Epidermal melanocyte (primary cell): ENCODE measurements at regions not wholly inside any gene's neighbourhood (a gene's known extent, or its start where the extent isn't known, plus 50 kb on each side); places are given as distances from the start of the nearest gene placed in this dataset.
"Not testable (repeated sequence)": the region's sequence is repeated elsewhere in the genome, so short reads cannot be mapped to it uniquely, and the experiment has no call there.

Source experiments
- DNase-seq: peaks from one replicate; pipeline ENCODE4 v3.0.0; 2011; ENCODE audit warnings: low spot score; ENCODE audit not compliant: insufficient read length

DNA sequence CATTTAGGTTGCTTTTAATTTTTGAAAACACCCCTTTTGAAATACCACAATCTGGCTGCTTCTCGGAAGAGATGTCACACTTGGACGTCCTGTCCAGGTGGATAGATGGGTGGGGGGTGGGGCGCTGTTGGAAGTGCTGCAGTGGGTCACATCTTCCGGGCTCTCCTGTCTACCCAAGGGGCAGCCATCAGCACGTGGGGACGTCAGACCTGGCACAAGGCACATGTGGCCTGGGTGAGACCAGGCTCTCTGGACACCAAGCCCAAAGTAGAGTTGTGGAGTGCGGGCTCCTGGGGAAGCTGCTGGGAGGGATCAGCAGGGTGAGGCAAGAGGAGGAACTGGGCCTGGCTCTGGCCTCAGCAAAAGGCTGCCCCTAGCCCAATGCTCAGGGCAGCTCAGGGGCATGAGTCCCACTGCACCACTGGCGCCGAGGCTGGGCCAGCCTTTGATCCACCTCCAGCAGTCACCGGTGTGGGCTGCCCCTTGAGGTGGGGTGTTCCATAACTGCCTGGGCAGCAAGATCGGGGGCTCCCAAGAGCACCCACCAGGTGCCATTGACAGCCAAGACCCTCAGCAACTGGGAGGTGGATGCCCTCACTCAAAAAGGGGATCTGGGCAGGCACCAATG is 68.6 kb upstream of the CCND1 start:
- DNase-seq, result no peak

DNA sequence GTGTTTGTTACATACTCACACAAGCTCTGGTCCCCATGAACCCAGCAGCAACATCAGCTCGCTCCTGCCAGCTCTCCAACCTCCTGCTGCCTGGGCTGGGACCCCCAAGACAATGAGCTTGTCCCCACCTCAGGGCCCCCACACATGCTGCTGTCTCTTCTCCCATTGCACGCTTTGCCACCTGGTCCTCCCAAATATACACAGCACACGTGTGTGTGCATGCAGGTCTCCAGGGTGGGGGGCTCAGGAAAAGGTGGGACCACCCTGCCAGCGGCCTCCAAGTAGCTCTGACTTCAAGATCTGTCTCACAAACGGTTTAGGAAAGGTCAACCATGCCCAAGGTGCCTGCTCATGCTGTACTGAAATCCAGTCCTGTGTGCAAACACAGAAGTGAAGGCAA is 68.1 kb upstream of the CCND1 start:
- no peak for DNase-seq

DNA sequence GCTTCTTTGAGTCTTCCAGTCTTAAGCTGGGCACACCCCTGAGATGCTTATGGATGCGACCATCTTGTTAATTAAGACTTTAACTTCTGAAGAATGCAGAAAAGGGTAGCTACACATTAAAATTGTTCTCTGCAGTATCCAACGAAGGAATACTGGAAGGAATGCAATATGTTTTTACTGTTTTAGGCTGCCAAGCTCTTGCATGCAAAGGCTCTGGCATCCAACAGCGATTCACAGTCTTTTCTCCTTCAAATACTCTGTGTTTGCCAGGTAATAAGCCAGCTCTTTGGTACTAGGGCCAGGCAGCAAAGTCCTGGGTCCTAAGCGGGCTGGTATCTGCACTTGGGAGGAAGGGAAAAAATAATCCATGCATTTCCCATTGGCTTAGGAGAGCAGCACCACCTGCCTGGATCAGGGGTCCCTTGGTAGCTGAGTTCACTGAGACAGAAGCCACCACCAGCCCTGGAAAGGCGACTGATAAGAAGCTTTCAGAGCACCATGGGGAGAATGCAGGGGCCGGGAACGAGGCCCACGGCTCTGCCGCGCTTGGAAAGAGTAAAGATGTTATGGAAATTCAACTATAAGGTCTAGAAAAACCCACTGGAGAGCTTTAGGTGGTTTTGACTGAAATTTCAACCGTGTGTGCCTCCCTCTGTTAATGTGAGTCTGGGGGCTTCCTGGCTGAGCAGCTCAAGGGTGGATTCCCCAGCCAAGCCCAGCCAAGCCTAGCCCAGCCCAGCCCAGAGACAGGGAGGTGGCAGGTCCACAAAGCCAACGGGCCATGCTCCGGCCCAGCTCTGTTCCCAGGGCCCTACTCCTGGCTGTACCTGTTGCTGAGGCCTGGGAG is 67.0 kb upstream of the CCND1 start:
- DNase-seq, result no peak

DNA sequence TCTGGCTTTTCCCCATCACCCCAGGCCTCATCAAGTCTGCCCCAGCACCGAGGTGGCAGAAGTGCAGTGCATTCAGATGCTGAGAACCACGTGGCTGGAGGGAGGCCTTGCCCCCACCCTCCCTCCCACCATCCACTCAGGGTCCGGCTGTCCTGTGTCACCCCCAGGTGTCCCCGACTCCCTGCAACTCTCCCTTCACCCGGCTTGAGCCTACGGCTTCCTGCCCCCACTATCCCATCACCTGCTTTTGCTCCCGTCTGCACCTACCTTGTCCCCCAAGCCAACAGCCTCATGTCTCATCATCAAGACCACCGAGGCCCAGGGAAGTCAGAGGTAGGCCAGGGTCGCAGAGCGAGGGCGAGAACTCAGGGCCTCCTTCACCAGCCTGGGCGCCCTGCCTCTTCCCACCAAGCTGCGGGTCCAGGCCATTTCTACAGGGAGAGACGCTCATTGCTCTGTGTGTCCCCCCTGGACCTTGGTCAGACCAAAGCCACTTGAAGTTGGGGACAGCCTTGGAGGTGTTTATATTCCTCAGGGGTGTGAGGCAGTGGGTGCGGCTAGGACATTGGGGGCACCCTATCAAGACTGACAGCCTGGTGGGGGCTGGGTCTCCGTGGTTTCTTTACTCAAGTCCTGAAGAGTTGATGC is 66.2 kb upstream of the CCND1 start:
- no peak for DNase-seq

DNA sequence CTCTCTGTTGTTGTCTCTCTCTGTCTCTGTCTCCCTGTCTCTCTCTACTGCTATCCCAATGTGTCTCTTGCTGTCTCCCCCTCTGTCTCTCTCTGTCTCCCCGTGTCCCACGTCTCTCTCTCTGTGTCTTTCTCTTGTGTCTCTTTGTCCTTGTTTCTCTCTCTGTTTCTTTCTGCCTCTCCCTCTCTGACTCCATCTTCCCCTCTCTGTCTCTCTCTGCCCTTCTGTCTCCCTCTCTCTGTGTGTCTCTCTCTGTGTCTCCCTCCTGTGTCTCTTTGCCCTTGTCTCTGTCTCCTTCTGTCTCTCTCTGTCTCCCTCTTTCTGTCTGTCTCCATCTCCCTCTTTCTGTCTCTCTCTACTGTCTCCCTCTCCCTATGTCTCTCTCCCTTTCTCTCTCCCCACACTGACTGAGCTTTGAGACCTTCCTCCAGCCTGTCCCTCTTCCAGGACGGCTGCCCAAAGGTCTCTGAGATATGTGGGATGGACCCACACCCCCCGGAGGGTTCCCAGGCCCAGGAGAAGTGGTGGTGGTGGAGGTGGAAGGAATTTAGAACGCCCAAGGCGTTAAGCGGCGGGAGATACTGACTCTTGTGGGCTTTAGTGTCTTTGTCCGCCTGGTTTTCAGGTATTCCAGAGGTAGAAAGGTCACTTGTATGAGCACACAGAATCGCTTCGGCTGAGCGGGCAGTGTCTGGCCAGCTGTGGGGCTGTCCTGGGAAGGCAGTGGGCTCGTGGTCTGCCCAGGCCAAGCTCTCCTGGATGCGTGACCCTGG is 65.5 kb upstream of the CCND1 start:
- DNase-seq, result no peak

DNA sequence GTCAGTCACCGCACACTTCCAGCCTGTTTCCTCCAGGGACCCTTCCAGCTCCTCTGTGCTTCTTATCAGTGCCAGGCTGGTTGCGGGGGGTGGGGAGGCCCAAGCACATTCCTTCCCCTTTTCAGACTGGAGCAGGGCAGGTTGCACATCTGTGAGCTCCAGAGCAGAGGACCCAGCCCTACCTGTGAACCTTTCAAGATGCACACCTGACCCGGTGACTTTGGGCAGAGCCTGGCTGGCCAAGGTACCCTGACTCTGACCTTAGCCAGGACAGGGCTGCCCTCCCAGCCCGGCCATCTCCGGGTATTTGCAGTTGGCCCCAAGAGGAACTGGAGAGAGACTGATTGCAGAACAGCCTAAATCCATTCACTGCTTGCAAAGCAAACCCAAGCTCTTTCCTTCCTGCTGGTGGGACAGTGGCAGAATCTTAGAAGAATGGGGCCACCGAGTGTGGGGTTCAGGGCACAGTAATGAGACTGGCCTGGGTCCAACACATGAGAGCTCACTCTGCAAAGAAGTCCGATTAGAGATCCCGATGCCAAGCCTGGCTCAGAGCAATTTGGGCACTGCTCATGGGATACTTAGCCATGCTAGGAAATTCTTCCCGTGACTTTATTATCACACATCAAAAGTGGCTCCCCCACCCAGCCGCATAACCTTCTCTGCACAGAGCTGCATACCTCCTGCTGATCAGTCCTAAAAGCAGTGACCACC is 64.7 kb upstream of the CCND1 start:
- DNase-seq, result no peak

DNA sequence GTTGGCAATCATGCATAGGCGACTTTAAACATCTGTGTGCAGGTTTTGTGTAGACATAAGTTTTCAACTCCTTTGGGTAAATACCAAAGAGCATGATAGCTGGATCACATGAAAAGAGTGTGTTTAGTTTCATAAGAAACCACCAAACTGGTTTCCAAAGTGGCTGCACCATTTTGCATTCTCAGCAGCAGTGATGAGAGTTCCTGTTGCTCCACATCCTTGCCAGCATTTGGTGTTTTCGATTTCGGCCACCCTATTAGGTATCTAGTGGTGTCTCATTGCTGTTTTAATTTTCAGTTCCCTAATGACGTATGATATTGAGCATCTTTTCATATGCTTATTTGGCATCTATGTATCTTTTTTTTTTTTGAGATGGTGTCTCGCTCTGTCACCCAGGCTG is 62.8 kb upstream of the CCND1 start:
- no peak for DNase-seq

DNA sequence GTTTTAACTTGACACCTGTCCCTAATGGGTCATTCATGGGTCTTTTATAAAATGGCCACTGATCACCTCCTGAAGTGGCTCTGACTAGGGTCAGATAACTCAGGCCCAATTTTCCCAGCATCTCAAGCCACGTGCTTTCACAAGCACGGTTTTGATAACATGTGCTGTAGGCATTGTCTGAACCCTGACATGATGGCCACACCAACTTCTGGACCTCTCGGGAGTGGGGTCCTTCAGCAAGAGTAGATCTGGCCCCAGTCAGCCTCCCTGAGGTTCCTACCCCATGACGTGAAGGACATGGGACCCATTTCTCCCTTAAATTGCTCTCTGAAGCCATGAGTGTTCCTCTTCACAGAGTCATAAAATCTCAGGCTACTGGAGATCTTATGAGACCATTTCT is 60.4 kb upstream of the CCND1 start:
- DNase-seq, result no peak

DNA sequence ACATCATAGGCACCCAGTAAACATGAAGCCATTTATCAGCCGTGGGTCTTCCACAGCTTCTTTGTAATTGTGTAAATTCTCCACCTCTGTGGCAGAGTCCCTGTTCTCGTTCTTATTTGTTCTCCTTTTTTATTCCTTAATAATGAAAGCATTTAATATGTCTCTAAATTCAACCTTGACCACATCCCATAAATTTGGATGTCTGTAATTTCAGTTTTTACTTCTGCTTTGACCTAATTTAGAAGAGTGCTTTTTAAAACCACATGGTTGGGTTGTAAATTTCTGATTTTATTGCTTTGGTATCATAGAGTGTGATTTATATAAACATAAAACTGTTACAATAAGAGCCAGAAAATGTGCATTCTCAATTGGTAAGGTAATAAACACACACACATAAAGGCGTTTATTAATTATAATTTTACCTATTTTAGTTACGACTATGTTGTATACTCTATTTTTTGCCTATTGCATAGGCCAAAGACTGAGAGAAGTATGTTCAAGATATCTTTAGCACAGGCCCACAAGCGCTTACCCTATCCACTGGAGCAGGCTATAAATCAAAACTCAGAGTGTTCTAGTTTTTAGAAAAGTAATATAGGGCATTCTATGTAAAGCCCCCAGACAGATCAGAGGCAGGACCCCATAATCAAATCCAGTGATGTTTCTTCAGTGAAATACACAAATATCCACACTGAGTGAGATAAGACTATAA is 58.0 kb upstream of the CCND1 start:
- DNase-seq, result no peak

DNA sequence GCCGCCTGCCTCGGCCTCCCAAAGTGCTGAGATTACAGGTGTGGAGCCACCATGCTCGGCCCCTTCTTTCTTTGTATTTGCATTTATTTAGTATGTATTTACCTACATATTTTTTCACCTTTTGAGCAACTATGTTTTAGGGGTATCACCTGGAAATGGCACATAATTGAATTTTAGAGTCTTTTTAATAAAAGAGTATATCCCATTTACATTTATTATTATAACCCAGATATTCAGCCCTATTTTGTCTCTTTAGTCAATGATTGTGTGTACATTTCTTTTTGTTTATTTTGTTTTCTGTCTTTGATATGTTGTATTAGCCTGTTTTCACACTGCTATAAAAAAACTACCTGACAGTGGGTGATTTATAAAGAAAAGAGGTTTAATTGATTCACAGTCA is 56.8 kb upstream of the CCND1 start:
- no peak for DNase-seq

DNA sequence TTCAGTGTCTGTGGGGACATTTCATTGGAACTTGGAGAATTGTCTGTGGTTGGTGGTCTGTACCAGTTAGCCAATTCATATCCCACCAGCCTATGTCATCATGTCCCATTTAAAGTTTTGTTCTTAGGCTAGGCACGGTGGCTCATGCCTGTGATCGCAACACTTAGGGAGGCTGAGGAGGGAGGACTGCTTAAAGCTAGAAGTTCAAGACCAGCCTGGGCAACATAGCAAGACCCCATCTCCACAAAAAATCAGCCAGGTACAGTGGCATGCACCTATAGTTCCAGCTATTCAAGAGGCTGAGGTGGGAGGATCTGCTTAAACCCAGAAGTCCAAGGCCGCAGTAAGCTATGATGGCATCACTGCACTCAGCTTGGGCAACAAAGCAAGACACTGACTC is 55.6 kb upstream of the CCND1 start:
- DNase-seq, result no peak

DNA sequence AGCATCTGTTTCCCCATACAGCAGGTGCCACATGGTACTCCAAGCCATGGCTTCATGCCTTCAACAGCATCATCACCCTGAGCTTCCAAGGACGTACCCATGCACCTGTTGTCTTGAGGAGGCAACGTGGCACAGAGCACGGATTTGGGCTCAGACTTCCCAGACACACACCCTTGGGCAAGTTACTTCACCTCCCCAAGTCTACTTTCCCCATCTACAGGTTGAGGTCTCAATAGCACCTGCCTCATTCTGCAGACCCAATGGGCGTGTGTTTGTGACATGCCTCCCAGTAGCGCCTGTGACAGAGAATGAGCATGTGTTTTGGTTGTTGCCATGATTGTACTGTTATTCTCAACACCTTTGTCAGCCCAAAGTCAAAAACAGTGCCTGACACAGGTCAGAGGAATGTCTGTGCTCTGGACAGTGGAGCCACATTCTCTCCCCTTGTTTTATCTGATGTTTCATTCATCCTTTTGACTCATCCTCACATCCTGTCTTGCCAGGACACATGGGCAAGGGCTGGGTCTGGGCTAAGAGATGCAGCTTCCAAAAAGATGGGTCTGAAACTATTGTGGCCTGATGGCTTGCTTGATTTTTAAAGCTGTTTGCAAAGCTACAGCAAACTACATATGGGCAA is 53.4 kb upstream of the CCND1 start:
- DNase-seq, result no peak

DNA sequence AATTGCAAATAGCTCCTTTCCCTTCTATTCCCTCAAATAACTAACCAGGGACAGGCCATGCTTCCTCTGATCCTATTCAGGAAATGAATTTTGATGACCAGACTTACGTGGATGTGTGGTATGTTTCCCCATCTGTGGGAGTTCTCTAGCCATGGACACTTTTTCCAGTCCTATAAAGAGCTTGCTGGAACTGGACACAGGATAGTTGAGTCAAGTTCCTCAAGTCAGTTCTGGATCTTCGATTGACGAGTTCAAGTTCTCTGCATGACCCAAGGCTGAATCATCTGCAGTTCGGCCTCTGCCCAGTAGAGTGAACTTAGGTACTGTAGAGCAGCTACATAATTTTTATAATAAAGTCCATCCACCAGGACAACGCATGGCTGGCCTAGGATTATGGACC is 52.7 kb upstream of the CCND1 start:
- no peak for DNase-seq

DNA sequence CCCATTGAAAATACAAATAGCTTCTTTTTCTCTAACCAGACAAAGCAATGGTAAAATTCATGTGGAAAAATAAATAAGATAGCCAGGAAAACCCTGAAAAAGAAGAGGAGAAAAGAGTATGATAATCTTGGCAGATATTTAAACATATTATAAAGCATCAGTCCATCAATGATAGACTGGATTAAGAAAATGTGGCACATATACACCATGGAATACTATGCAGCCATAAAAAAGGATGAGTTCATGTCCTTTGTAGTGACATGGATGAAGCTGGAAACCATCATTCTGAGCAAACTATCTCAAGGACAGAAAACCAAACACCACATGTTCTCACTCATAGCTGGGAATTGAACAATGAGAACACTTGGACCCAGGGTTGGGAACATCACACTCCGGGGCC is 50.9 kb upstream of the CCND1 start:
- DNase-seq, result not testable (repeated sequence)
